ENCODE measurements at regions not wholly inside any gene's neighbourhood (a gene's known extent, or its start where the extent isn't known, plus 50 kb on each side); places are given as distances from the start of the nearest gene placed in this dataset.
A peak's percentile ranks its signal among the peaks of the same experiment; 100 is the strongest.

- no peak overlapping the region for H3K4me3 Mint-ChIP-seq
- H4K5ac ChIP-seq (ENCODE audit: insufficient read length, low read depth, low read length): no peak overlapping the region
- H2BK120ac ChIP-seq (ENCODE audit: low read depth, low read length, poor library complexity, severe bottlenecking): no peak overlapping the region
- no peak overlapping the region for H3K14ac ChIP-seq (ENCODE audit: insufficient read depth, low read length)
- no peaks in the 10 kb centered on the region for H3K79me1 ChIP-seq (ENCODE audit: insufficient read depth, low read depth, low read length, poor library complexity, severe bottlenecking)
- no peak overlapping the region for H2BK20ac ChIP-seq (ENCODE audit: low read depth, low read length, poor library complexity, severe bottlenecking)
- no peaks in the 10 kb centered on the region for H3K9me3 ChIP-seq (ENCODE audit: control insufficient read depth, low read depth, low read length)
- H2BK5ac ChIP-seq (ENCODE audit: insufficient read length, low read length): no peak overlapping the region
- H3K36me3 Mint-ChIP-seq (ENCODE audit: insufficient read depth in 1 of 3, low read depth in 3 of 3): no peaks in the 10 kb centered on the region
- H3K4me2 ChIP-seq (ENCODE audit: insufficient read depth, insufficient read length, low read length): no peak overlapping the region
- H3K23ac ChIP-seq (ENCODE audit: insufficient read length, low read depth, low read length): no peak overlapping the region
- no peak overlapping the region for H2AFZ ChIP-seq (ENCODE audit: low read length)
- no peak overlapping the region for H4K91ac ChIP-seq (ENCODE audit: insufficient read length, low read depth, low read length)
- H3K79me2 ChIP-seq (ENCODE audit: insufficient read depth, low read length): no peaks in the 10 kb centered on the region
- no peak for DNase-seq
- H3K27ac ChIP-seq (ENCODE audit: insufficient read length, low read depth, low read length): no peak overlapping the region
- H4K20me1 ChIP-seq (ENCODE audit: control insufficient read depth, insufficient read depth, insufficient read length): no peaks in the 10 kb centered on the region
- no peak overlapping the region for H3K4ac ChIP-seq (ENCODE audit: low read depth, low read length)
- no peaks in the 10 kb centered on the region for H3K27me3 ChIP-seq (ENCODE audit: insufficient read depth, low read length)
- H3K27ac Mint-ChIP-seq: peak overlapping the region in 1 of 3 experiments; percentile 23; a peak in 1 of 7 replicates
- no peak overlapping the region for H2BK12ac ChIP-seq (ENCODE audit: insufficient read length, low read depth, low read length)
- H3T11ph ChIP-seq (ENCODE audit: low read length): no peak overlapping the region
- no peak overlapping the region for H3K56ac ChIP-seq (ENCODE audit: insufficient read length, low read depth, low read length)
- H3K9me3 Mint-ChIP-seq: no peaks in the 10 kb centered on the region
- H3K23me2 ChIP-seq (ENCODE audit: insufficient read length, low read depth, low read length, poor library complexity, severe bottlenecking): no peaks in the 10 kb centered on the region
- H3K27me3 Mint-ChIP-seq (ENCODE audit: low read depth): no peaks in the 10 kb centered on the region; the same call in 1 of the 2 replicates
- no peaks in the 10 kb centered on the region for H3K4me1 ChIP-seq (ENCODE audit: insufficient read depth, low read length)
- H3K4me1 Mint-ChIP-seq: peaks cover 0 to 9% of the 10 kb centered on the region in 2 experiments; a peak in 3 of 4 replicates
- no peak overlapping the region for H4K8ac ChIP-seq (replicated peaks; ENCODE audit: insufficient read length, low read depth, low read length)
- TF ChIP-seq CTCF (conservative IDR thresholded peaks at IDR 0.05): no peak
- WGBS (ENCODE audit: extremely low coverage, insufficient read length, low lambda C conversion rate): no CpG with 5 or more reads among the region's 4 CpGs
- no peak overlapping the region for H3K9ac ChIP-seq (ENCODE audit: extremely low read depth, insufficient read length, low read length)
- H2AK5ac ChIP-seq (ENCODE audit: insufficient read length, low read length): no peak overlapping the region
- H3K18ac ChIP-seq (ENCODE audit: insufficient read length, low read depth, low read length): no peak overlapping the region
- H2BK15ac ChIP-seq (ENCODE audit: low read depth, low read length): no peak overlapping the region
Measured at GRCh38 chr6:99132026-99132635, 184.4 kb upstream of the FBXL4 start.
